ENCODE measurements at regions not wholly inside any gene's neighbourhood (a gene's known extent, or its start where the extent isn't known, plus 50 kb on each side); places are given as distances from the start of the nearest gene placed in this dataset.

- DNase-seq (no peak), ATAC-seq (no peak)
- H3K4me3 ChIP-seq, result no peak overlapping the region
- H3K27me3 ChIP-seq (ENCODE audit: low read depth), result no peaks in the 10 kb centered on the region
- no peaks in the 10 kb centered on the region for H3K4me1 ChIP-seq
- H3K27ac ChIP-seq, result no peak overlapping the region
- no peaks in the 10 kb centered on the region for H3K36me3 ChIP-seq
- TF ChIP-seq CTCF (IDR thresholded peaks at IDR 0.05), result no peak
- intact Hi-C loops (cut with DNase I), result no loop called here
- H3K9me3 ChIP-seq, result no peaks in the 10 kb centered on the region
These were observed 361.1 kb upstream of the CHRM3 start for GRCh38 chr1:239025223-239025622.

- H3K9me3 ChIP-seq, result no peaks in the 10 kb centered on the region
- no peaks in the 10 kb centered on the region for H3K4me1 ChIP-seq
- DNase-seq (no peak), ATAC-seq (no peak)
- no peak overlapping the region for H3K27ac ChIP-seq
- H3K36me3 ChIP-seq, result no peaks in the 10 kb centered on the region
- intact Hi-C loops (cut with DNase I), result no loop called here
- H3K27me3 ChIP-seq (ENCODE audit: low read depth), result no peaks in the 10 kb centered on the region
- TF ChIP-seq CTCF (IDR thresholded peaks at IDR 0.05), result no peak
- no peak overlapping the region for H3K4me3 ChIP-seq
These were observed 362.5 kb upstream of the CHRM3 start for GRCh38 chr1:239023732-239024360.

- intact Hi-C loops (cut with DNase I), result no loop called here
These were observed 370.0 kb upstream of the CHRM3 start for GRCh38 chr1:239016337-239016736.

GRCh38 chr1:239011382-239011781 is 375.0 kb upstream of the CHRM3 start:
- Histone ChIP-seq H3K4me1 (no peaks in the 10 kb centered on the region), H3K27ac (no peak overlapping the region), H3K9me3 (no peaks in the 10 kb centered on the region), H3K27me3 (ENCODE audit: low read depth) (no peaks in the 10 kb centered on the region), H3K4me3 (no peak overlapping the region), H3K36me3 (no peaks in the 10 kb centered on the region)
- intact Hi-C loops (cut with DNase I), result no loop called here
- TF ChIP-seq CTCF (IDR thresholded peaks at IDR 0.05), result no peak
- ATAC-seq (no peak), DNase-seq (no peak)

More at GRCh38 chr1:239016337-239016736, 370.0 kb upstream of the CHRM3 start:
- ATAC-seq, result no peak
- no peak for TF ChIP-seq CTCF (IDR thresholded peaks at IDR 0.05)
- Histone ChIP-seq H3K27me3 (ENCODE audit: low read depth) (no peaks in the 10 kb centered on the region), H3K27ac (no peak overlapping the region), H3K36me3 (no peaks in the 10 kb centered on the region), H3K4me3 (no peak overlapping the region), H3K4me1 (no peaks in the 10 kb centered on the region), H3K9me3 (no peaks in the 10 kb centered on the region)
- no peak for DNase-seq

- no peak for ATAC-seq
- Histone ChIP-seq H3K36me3 (no peaks in the 10 kb centered on the region), H3K4me3 (no peak overlapping the region), H3K9me3 (no peaks in the 10 kb centered on the region), H3K27me3 (ENCODE audit: low read depth) (no peaks in the 10 kb centered on the region), H3K4me1 (no peaks in the 10 kb centered on the region), H3K27ac (no peak overlapping the region)
- TF ChIP-seq CTCF (IDR thresholded peaks at IDR 0.05), result no peak
- DNase-seq, result no peak
- intact Hi-C loops (cut with DNase I), result no loop called here
These were observed 377.8 kb upstream of the CHRM3 start for GRCh38 chr1:239008568-239008967.

All from lower lobe of right lung (tissue), 2 donors.